H1 (cell line): ENCODE measurements at regions not wholly inside any gene's neighbourhood (a gene's known extent, or its start where the extent isn't known, plus 50 kb on each side); places are given as distances from the start of the nearest gene placed in this dataset.
A peak's percentile ranks its signal among the peaks of the same experiment; 100 is the strongest.
"Not testable (repeated sequence)": the region's sequence is repeated elsewhere in the genome, so short reads cannot be mapped to it uniquely, and the experiment has no call there.

ENCODE experiments used
- CTCF ChIA-PET: fragments of 300-600 bp; sonication (Branson Sonifier 250); formaldehyde crosslinking; loops from one replicate; lab custom pipeline; 2021; ENCODE audit not compliant: partially characterized antibody; lab: Charles Lee
- POLR2A ChIA-PET: fragments of 300-600 bp; sonication (Branson Sonifier 250); formaldehyde crosslinking; loops from one replicate; lab custom pipeline; 2021; ENCODE audit warnings: inconsistent platforms; ENCODE audit not compliant: partially characterized antibody; lab: Charles Lee
- DNase-seq, 2 experiments: peaks; one replicate each; pipeline versions ENCODE4 v3.0.0 to v3.0.0-alpha.2; 2010 to 2022; ENCODE audit warnings: low spot score in 2 of 2, low read depth in 1 of 2, mixed read lengths in 1 of 2
- FAIRE-seq: peaks from 2 replicates; lab custom pipeline; 2011; peaks lifted over from hg19 to GRCh38; lab: Jason Lieb, UNC
- H2AFZ ChIP-seq: 2 replicates; pipeline ENCODE4 v1.8.1; 2012; ENCODE audit warnings: low read length, inconsistent platforms
- H2AK5ac ChIP-seq: 2 replicates; pipeline ENCODE4 v1.6.1; 2013; ENCODE audit warnings: low read depth, low read length
- H2BK120ac ChIP-seq: replicated peaks from 2 replicates; pipeline ENCODE3; 2013; ENCODE audit warnings: low read depth, low read length, inconsistent platforms
- H2BK12ac ChIP-seq: 2 replicates; pipeline ENCODE4 v1.6.1; 2013; ENCODE audit warnings: low read depth, low read length
- H2BK15ac ChIP-seq: 2 replicates; pipeline ENCODE4 v1.6.1; 2013; ENCODE audit warnings: low read length
- H2BK20ac ChIP-seq: 2 replicates; pipeline ENCODE4 v1.6.1; 2013; ENCODE audit warnings: low read length
- H2BK5ac ChIP-seq: 2 replicates; pipeline ENCODE4 v1.6.1; 2013; ENCODE audit warnings: low read depth, low read length
- H3K14ac ChIP-seq: 2 replicates; pipeline ENCODE4 v1.6.1; 2013; ENCODE audit warnings: inconsistent platforms; ENCODE audit not compliant: insufficient read length
- H3K18ac ChIP-seq: 2 replicates; pipeline ENCODE4 v1.6.1; 2013; ENCODE audit warnings: low read length; ENCODE audit errors: extremely low read depth
- H3K23ac ChIP-seq: 2 replicates; pipeline ENCODE4 v1.6.1; 2013; ENCODE audit warnings: inconsistent platforms; ENCODE audit not compliant: insufficient read length
- H3K23me2 ChIP-seq: 2 replicates; pipeline ENCODE4 v1.6.1; 2013; ENCODE audit warnings: low read depth, low read length
- H3K27ac ChIP-seq: 2 replicates; pipeline ENCODE4 v1.6.1; 2011; ENCODE audit warnings: low read depth, low read length, inconsistent platforms
- H3K27me3 ChIP-seq, 4 experiments: replicated peaks in 1 of 4; 1 replicate in 1 of 4; 2 replicates in 3 of 4; pipeline versions ENCODE4 v1.6.1 to v1.8.1; 2011 to 2013; ENCODE audit warnings: low read length in 3 of 4, mild to moderate bottlenecking in 3 of 4, inconsistent platforms in 2 of 4, mixed read lengths in 2 of 4, moderate library complexity in 1 of 4; ENCODE audit not compliant: control insufficient read depth in 3 of 4, insufficient read depth in 3 of 4; ENCODE audit errors: extremely low read depth in 1 of 4
- H3K36me3 ChIP-seq, 4 experiments: 2 replicates each; pipeline versions ENCODE4 v1.6.1 to v1.8.1; 2011 to 2013; ENCODE audit warnings: mild to moderate bottlenecking in 4 of 4, low read length in 3 of 4, moderate library complexity in 2 of 4, control low read depth in 1 of 4, inconsistent platforms in 1 of 4; ENCODE audit not compliant: insufficient read depth in 4 of 4, control insufficient read depth in 2 of 4
- H3K4ac ChIP-seq: replicated peaks from 2 replicates; pipeline ENCODE3; 2013; ENCODE audit warnings: low read length, low read depth, mixed read lengths, inconsistent platforms; ENCODE audit not compliant: insufficient read length
- H3K4me1 ChIP-seq, 4 experiments: replicated peaks in 1 of 4; 1 replicate in 1 of 4; 2 replicates in 3 of 4; pipeline versions ENCODE4 v1.6.1 to v1.8.1; 2011 to 2013; ENCODE audit warnings: low read length in 3 of 4, inconsistent platforms in 2 of 4, mixed read lengths in 1 of 4; ENCODE audit not compliant: insufficient read depth in 4 of 4, control insufficient read depth in 3 of 4
- H3K4me2 ChIP-seq, 2 experiments: 2 replicates each; pipeline versions ENCODE4 v1.6.1 to v1.8.1; 2011 to 2013; ENCODE audit warnings: low read depth in 2 of 2, low read length in 2 of 2, control low read depth in 1 of 2, inconsistent platforms in 1 of 2, mild to moderate bottlenecking in 1 of 2; ENCODE audit not compliant: insufficient read depth in 1 of 2
- H3K4me3 ChIP-seq, 4 experiments: fragments of 200-600, 300-600 bp in 1 of 4; sonication (generic), shearing (Covaris generic), sonication (Bioruptor Twin) in 1 of 4; 2 replicates each; pipeline versions ENCODE4 v1.5.1 to v1.8.1; 2011 to 2016; ENCODE audit warnings: low read length in 4 of 4, low read depth in 3 of 4, control low read depth in 2 of 4, inconsistent platforms in 2 of 4, mild to moderate bottlenecking in 2 of 4, mixed read lengths in 1 of 4, moderate library complexity in 1 of 4; ENCODE audit not compliant: insufficient read depth in 2 of 4; ENCODE audit errors: extremely low read depth in 1 of 4
- H3K56ac ChIP-seq: replicated peaks from 2 replicates; pipeline ENCODE3; 2013; ENCODE audit warnings: low read depth, mild to moderate bottlenecking, mixed read lengths, low read length, inconsistent platforms; ENCODE audit not compliant: insufficient read length
- H3K79me1 ChIP-seq: 2 replicates; pipeline ENCODE4 v1.6.1; 2013; ENCODE audit warnings: low read depth, low read length, control low read depth
- H3K79me2 ChIP-seq, 2 experiments: 2 replicates each; pipeline versions ENCODE4 v1.6.1 to v1.8.1; 2012 to 2013; ENCODE audit warnings: low read length in 2 of 2, mild to moderate bottlenecking in 2 of 2, inconsistent platforms in 1 of 2; ENCODE audit not compliant: insufficient read depth in 2 of 2, control insufficient read depth in 1 of 2
- H3K9ac ChIP-seq, 4 experiments: replicated peaks in 1 of 4; 1 replicate in 1 of 4; 2 replicates in 3 of 4; pipeline versions ENCODE4 v1.6.1 to v1.8.1; 2011 to 2013; ENCODE audit warnings: low read depth in 3 of 4, low read length in 3 of 4, control low read depth in 2 of 4, mild to moderate bottlenecking in 2 of 4, moderate library complexity in 2 of 4, inconsistent platforms in 1 of 4; ENCODE audit errors: extremely low read depth in 1 of 4
- H3K9me3 ChIP-seq, 2 experiments: 2 replicates each; pipeline versions ENCODE4 v1.6.1 to v1.8.1; 2012 to 2013; ENCODE audit warnings: mild to moderate bottlenecking in 2 of 2, moderate library complexity in 2 of 2, control low read depth in 1 of 2, inconsistent platforms in 1 of 2, low read depth in 1 of 2, low read length in 1 of 2, mixed read lengths in 1 of 2; ENCODE audit not compliant: insufficient read depth in 2 of 2
- H4K20me1 ChIP-seq, 2 experiments: replicated peaks in 1 of 2; 2 replicates each; pipeline versions ENCODE3 to v1.8.1; 2011 to 2013; ENCODE audit warnings: inconsistent platforms in 2 of 2, low read length in 2 of 2, mild to moderate bottlenecking in 1 of 2; ENCODE audit not compliant: insufficient read depth in 2 of 2, control insufficient read depth in 1 of 2
- H4K5ac ChIP-seq: 2 replicates; pipeline ENCODE4 v1.6.1; 2013; ENCODE audit warnings: low read length, low read depth, mixed read lengths, inconsistent platforms; ENCODE audit not compliant: insufficient read length
- H4K8ac ChIP-seq: 2 replicates; pipeline ENCODE4 v1.8.0; 2013; ENCODE audit warnings: mild to moderate bottlenecking, moderate library complexity, low read length, inconsistent platforms; ENCODE audit not compliant: insufficient read depth; ENCODE audit errors: extremely low read depth
- H4K91ac ChIP-seq: replicated peaks from 2 replicates; pipeline ENCODE3; 2013; ENCODE audit warnings: low read length, mixed read lengths, inconsistent platforms; ENCODE audit not compliant: insufficient read length
- KDM1A ChIP-seq: fragments of 200-600, 300-600 bp; sonication (generic); IDR thresholded peaks from 2 replicates; pipeline ENCODE4 v1.7.1; 2016; ENCODE audit warnings: mild to moderate bottlenecking, low read length, borderline replicate concordance
- WGBS, 2 experiments: shearing (Covaris generic) in 1 of 2; methylation state at CpG; one replicate each; pipeline versions ENCODE4 v1.1.6 to v1.1.7; 2013 to 2015; ENCODE audit warnings: low lambda C conversion rate in 2 of 2, mixed read lengths in 2 of 2, inconsistent platforms in 1 of 2, low coverage in 1 of 2, missing lambda C conversion rate in 1 of 2; ENCODE audit not compliant: insufficient replicate concordance in 2 of 2, insufficient coverage in 1 of 2, insufficient read length in 1 of 2; ENCODE audit errors: extremely low coverage in 1 of 2, missing lambda C conversion rate in 1 of 2; 5-methylcytosine and 5-hydroxymethylcytosine counted together

DNA sequence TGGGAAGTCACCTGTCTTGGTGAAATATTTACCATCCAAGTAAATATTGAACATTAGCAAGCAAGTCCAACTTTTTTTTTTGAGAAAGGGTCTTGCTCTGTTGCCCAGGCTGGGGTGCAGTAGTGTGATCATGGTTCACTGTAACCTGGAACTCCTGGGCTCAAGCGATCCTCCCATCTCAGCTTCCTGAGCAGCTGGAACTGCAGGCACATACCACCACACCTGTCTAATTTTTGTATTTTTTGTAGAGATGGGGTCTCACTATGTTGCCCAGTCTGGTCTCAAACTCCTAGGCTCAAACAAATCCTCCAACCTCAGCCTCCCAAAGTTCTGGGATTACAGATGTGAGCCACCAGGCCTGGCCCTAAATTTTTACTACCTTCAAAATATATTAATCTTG, 171.0 kb upstream of the PFKP start:
- H3K18ac ChIP-seq = not testable (repeated sequence)
- CTCF ChIA-PET = interaction anchor here (0.7 to 1.0 kb wide), 3 partner anchors 11 to 147 kb away, joined by 3 to 4 read pairs (median 3); no protein-coding TSS in a partner anchor
- WGBS, 2 experiments = 93% methylated on average over 1 of the region's 1 CpG; no CpG with 5 or more reads in 1 of the 2 experiments

More for the DNA sequence above, 171.0 kb upstream of the PFKP start:
- H3K4me2 ChIP-seq, H4K5ac ChIP-seq, H2BK120ac ChIP-seq, H3K23ac ChIP-seq, H2BK12ac ChIP-seq, H4K91ac ChIP-seq, H3K23me2 ChIP-seq, H2AFZ ChIP-seq, DNase-seq, H3K56ac ChIP-seq, H3K14ac ChIP-seq, H3K36me3 ChIP-seq, H3K9ac ChIP-seq, H2AK5ac ChIP-seq, POLR2A ChIA-PET, FAIRE-seq, H2BK15ac ChIP-seq, H3K9me3 ChIP-seq, H4K8ac ChIP-seq, H3K79me2 ChIP-seq, H3K4me3 ChIP-seq, H3K79me1 ChIP-seq, H3K4me1 ChIP-seq, H3K27ac ChIP-seq, H4K20me1 ChIP-seq, H2BK20ac ChIP-seq, H2BK5ac ChIP-seq, H3K27me3 ChIP-seq, H3K4ac ChIP-seq: not testable (repeated sequence)
- TF ChIP-seq KDM1A = 0 out of 2 replicates have a peak, but pooled peaks have one; percentile 47
